ENCODE measurements at regions not wholly inside any gene's neighbourhood (a gene's known extent, or its start where the extent isn't known, plus 50 kb on each side); places are given as distances from the start of the nearest gene placed in this dataset.
"Not testable (repeated sequence)": the region's sequence is repeated elsewhere in the genome, so short reads cannot be mapped to it uniquely, and the experiment has no call there.

DNA sequence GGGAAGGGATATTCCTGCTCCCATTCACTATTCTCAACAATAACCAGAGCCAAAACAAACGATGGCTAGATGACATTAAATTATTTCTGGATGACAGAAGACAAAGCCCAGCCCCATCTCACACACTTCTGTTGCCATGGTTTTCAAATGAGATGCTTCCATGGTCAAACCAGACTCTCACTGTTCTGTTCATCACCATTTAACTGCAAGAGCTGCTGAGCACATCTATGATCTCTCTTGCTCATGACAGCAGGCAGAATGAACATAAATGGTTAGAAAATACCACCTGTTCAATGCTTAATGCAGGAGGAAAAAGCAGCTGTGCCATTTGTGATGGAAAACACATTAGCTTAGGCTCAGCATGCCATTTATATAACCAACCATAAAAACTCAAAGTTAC lies 758.6 kb upstream of the ZWINT start:
- DNase-seq = no peak

DNA sequence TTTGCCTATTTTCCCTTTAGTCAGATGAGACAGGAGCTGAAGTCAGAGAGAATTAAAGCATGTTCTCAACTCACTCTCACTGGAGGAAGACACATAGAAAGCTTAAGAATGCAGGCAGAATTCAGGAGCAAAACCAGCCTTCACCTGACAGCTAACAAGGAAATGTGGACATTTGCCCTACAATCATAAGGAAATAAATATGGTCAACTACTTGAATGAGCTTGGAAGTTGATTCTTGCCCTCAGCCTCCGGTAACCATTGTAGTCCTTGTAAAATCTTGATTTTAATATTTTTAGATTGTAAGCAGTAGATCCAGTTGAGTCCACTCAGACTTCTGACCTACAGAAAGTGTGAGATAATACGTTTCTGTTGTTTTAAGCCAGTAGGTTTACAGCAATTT lies 752.5 kb upstream of the ZWINT start:
- DNase-seq = no peak

DNA sequence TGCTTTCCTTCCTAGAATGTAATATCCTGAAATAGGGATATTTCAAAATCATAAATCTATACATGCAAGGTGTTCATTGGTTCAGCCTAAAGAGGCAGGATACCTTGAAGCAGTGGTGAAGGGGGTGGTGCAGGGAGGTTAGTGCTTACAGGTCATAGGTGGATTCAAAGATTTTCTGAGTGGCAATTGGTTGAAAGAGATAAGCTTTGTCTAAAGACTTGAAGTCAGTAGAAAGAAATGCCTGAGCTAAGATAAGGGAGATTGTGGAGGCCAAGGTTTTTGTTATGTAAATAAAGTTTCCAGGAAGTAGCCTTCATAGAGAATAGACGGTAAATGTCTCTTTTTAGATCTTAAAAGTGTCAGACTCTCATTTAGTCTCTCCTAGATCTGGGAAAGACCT lies 741.2 kb upstream of the ZWINT start:
- DNase-seq = no peak

DNA sequence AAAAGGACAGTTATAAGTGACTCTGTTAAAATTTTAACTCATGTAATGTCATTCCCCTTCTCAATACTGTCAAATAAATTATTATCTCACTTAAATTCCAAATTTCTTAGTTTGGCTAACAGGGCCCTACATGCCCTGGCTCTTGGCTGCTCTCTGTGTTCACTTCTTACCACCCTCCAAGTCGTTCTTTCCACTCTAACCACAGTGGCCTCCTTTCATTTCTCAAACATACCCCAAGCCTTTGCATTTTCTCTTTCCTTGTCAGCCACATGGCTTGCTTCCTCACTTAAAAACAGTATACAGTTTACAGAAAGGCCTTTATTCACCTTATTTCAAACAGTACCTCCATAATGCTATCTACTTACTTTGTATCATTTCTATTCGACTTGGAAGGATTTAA lies 737.1 kb upstream of the ZWINT start:
- no peak for DNase-seq

DNA sequence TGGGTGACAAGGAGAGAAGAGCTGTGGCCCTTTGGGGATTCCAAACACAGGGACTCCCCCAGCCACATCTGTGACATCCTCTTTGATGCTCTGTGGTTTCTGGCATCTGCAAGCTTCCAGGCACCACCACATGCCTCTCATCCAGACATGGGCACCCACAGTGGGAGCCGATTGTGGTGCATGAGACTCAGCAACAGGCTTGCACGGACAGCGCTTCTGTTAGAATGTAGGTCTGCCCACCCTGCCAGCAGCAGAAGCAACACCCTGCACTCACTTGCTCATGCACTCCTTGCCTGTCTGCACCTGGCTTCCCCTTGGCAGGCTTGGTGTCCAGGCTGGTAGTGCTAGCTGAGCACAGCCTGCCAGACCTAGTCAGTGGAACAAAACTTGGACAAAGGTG lies 735.0 kb upstream of the ZWINT start:
- no peak for DNase-seq

DNA sequence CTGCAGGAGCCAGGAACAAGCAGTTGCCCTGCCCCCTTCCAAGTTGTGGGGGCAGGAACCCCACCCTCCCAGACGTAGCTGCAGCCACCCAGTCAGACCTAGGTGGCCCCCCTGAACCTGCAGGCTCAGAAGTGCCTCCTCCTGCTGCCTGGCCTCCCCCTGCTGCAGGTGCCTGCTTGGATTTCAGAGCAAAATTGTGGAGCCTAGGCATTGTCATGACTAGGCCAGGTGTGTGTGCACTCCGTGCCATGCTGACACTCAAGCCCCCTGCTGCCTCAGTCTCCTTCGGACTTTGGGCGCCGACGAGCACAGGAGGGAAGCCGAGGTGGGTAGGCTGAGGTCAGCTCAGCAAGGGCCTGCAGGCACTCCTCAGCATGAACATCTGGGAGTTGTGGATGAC lies 733.9 kb upstream of the ZWINT start:
- no peak for DNase-seq

DNA sequence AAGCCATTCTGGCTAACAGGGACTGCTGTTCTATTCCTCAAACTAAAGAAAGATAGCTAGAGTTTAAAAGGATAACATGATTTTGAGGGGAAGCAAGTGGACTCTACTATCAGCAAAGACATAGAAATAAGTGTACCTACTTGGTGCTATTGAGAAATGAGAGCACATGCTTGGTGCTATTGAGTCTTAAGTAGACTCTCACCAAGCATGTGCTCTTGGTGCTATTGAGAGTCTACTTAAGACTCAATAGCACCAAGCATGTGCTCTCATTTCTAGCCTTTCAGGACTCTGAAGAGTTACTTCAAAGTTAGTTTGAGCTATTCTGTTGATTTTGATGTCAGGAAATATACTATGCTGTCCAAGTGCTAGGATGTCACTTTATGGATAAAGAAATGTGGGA lies 733.0 kb upstream of the ZWINT start:
- no peak for DNase-seq

DNA sequence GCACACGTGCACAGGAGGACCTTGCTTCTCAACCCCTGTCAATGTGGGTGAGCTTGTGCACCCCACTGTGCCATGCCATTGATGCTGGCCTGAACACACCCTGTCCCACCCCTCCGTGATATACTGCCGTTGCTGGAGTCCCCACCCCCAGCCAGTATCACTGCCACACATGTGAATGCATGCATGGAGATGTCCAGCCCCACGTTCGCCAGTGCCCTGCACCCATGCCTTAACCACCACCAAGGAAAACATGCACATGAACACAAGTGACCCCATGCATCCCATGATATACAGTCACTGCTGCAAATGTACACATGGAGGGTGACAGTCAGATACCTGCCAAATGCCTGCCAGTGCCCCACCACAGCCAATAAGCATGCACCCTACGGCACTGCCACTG lies 692.5 kb upstream of the ZWINT start:
- DNase-seq = no peak

DNA sequence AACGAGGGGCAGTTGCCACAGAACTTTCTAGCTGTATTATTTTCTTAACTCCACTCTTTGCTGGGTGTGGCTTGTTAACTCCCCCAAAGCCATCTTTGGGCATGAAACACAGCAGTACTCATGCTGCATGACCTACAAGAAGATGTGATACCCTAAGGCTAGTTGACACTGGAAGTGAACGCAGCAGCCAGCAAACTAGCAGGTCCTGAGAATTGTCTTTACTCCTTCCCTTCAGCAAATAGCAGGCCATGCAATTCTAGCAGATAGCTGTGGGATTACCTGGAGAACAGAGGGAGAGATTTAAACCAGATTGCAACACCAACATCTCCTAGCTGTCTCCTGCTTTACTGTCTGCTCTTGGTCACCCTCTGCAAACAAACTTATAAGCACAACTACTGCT lies 688.0 kb upstream of the ZWINT start:
- DNase-seq = no peak

DNA sequence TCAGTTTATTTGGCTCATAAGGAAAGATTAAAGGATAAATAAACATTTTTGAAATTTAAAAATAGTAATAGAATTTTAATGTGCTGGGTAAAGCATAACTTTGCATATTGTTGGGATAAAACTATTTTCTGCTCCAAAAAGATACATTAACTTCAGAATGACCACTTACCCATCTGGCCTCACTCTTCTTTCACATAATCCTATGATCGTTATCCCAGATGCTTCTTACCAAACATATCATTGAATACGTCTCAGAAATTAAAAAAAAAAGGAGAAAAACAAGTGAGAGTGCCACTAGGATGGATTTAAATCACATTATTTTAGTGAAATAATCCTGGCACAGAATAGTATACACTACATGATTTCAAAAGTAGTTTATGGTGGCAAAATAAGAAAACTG lies 677.5 kb upstream of the ZWINT start:
- DNase-seq = no peak

DNA sequence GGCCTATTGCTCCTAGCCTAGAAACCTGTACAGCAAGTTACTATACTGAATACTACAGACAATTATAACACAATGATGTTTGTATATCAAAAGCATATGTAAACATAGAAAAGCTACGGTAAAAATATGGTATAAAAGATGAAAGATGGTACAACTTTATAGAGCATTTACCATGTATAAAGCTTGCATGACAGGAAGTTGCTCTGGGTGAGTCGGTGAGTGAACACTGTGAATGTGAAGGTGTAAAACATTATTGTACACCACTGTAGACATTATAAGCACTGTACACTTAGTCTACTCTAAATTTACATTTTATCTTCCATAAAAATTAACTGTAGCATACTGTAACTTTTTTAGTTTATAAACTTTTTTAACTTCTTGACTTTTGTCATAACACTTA lies 674.3 kb upstream of the ZWINT start:
- no peak for DNase-seq

DNA sequence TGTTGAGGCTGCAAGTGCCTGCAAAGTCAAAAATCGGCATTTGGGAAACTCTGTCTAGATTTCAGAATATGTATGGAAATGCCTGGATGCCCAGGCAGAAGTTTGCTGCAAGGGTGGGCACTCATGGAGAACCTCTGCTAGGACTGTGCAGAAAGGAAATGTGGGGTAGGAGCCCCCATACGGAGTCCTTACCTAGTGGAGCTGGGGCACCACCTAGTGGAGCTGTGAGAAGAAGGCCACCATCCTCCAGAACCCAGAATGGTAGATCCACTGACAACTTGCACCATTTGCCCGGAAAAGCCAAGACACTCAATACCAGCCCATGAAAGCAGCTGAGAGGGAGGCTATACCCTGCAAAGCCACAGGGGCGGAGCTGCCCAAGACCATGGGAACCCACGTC lies 671.2 kb upstream of the ZWINT start:
- DNase-seq = not testable (repeated sequence)

DNA sequence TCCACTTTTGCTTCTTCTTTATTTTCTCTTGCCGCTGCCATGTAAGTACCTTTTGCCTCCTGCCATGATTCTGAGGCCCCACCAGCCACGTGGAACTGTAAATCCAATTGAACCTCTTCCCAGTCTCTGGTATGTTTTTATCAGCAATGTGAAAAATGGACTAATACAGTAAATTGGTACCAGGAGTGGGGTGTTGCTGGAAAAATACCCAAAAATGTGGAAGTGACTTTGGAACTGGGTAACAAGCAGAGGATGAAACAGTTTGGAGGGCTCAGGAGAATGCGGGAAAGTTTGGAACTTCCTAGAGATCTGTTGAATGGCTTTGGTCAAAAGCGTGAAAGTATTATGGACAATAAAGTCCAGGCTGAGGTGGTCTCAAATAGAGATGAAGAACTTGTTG lies 670.3 kb upstream of the ZWINT start:
- DNase-seq = no peak

DNA sequence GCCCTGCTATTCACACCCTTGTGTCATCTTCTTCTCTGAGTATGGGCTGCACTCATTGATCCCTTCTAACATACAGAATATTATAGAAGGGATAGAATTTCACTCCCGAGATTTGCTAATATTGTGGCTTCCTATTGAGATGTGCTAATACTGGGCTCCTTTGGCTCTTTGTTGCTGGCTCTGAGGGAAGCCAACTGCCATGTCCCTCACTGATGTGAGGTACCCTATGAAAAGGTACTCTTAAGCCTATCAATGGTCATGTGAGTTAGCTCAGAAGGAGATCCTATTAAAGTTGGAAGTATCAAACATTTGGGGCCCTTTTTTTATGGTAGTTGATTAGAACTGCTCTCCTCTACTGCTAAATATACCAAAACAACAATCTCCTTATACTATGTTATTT lies 665.2 kb upstream of the ZWINT start:
- DNase-seq = no peak

DNA sequence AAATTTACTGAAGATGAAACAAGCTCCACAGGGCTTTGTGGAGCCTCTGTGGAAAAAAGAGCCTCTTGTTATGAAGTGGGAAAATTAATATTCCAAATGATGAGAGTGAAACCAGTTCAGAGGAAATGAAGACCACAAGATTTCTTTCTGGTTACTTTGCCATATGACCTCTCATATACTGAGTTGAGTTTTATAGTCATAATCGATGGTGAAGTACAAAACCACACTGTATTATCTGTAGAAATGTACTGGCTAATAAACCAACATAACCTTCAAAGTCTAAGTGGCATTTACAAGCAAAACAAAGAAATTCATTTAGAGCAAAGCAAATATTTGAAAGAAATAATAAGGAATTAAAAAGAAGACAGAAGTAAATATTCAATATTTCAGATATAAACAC lies 662.6 kb upstream of the ZWINT start:
- DNase-seq = no peak

DNA sequence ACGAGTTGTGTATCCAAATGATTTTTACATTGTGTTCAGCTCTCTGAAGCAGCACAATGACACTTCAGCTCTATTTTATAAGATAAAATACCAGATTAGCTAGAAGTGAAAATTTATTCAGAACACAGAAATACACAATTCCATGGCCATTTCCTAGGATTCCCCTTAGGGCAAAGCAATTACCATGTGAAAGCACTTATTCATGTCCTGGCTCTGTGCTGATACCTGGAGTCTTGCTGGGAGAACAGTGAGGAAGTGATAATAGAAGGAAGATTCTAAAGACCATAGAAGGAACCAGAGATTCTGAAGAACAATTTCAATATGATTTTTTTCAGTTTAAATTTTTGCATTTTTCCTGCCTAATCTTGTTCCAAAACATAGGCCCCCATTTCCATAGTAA lies 657.4 kb upstream of the ZWINT start:
- no peak for DNase-seq

DNA sequence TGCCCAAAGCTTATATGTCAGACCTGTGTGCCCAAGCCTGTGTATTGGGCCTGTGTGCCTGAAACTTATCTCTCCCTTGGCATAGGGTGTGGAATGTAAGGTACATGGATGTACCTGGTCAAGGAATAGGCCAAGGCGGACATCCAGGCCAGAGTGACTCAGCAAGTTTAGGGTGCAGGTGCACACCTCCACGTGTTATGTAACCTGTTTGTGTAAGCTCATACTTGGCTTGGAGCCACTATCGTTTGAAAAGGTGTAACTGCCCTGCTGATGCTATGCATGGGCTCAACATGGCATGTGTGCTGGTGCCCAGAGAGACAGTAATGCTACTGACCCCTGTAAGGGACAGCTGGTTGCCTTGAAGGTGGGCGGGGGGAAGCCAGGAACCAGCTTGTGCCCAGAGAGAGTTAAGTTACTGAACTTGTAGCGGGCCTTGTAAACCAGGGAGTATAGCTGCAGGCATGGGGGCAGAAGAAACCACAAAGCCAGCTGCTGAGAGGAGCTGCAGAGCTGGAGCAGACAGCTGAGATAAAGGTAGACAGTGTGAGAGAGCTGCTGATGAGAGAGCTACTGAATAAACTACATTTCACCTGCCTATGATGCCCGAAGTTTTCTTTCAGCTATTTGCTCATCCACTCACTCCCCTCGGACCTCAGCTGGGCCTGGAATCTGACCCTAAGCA lies 656.4 kb upstream of the ZWINT start:
- no peak for DNase-seq

DNA sequence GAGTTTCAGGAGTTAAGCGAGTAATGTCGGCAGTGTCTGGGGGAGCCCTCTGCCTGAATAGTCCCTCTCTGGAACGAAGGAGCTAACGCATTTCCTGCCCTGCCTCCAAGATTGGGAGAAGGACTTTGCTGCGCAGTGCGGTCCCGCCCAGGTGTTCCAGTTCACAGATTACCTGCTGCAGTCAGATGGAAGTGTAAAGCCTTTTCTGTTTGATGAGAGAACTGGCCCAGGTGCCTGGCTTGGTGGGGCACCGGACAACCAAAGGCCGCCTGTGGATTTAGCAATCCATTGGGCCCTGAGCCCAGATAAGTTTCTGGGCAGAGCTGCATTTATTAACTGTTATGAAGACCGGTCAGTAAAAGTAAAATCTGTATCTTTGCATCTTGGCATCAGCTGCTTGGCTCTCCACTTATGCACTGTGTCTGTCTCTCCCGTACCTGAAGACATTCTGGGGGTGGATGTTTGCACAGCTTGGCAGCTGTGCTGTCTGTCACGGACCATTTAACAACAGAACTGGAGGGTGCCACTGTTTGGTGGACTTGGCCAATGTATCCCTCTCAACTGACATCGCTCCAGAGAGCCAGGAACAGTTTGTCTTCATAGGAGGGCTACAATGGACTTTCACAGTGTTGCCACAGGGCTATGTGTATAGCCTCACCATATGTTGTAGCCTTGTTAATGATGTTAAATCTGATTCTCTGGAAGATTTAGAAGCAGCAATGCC lies 654.7 kb upstream of the ZWINT start:
- DNase-seq = no peak

DNA sequence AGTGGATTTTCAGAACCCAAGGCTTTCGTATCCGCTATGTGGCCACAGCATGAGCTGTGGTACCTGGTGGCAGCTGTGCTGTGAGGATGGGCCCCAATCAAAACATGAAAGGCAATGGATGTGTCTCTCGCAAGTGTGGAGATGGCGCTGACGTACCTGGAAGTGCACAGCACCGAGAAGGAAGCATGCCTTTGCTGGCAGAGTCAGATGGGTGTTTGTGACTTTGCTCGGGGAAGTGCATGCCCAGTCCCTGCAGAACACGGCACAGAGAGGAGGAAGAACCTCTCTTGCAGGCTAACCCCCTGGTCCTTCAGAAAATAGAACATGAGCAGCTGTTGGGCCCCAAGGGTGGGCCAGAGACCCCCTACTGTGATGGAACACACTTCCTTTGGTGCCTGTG lies 654.1 kb upstream of the ZWINT start:
- DNase-seq = no peak

DNA sequence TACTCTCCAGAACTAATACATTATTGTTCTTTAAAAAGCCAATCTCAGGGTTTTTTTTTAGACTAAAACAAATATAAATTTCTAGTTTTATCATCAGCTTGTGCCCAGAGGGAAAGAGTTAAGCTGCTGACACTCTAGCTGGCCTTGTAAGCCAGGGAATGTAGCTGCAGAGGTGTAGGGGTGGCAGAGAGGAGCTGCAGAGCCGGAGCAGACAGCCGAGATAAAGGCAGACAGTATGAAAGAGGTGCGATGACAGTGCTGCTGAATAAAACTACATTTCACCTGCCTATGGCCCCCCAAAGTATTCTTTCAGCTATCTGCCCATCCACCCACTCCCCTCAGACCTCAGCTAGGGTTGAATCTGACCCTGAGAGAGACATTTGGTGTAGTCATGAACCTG lies 653.7 kb upstream of the ZWINT start:
- DNase-seq = no peak

DNA sequence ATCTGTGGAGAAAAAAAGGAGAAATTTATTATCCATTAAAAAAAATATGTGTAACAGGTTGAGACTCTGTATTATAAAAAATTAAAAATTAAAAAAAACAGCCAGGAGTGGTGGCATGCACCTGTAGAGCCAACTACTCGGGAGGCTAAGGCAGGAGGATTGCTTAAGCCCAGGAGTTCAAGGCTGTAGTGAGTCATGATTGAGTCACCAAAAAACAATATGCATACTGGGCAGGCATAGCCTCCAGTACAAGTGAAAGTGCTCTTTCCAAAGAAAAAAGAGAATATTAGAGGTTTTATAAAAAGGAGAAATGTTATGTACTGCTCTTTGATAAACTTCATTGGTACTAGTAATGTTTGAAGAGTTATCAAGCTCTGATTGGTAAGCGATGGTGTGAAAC lies 647.1 kb upstream of the ZWINT start:
- no peak for DNase-seq

DNA sequence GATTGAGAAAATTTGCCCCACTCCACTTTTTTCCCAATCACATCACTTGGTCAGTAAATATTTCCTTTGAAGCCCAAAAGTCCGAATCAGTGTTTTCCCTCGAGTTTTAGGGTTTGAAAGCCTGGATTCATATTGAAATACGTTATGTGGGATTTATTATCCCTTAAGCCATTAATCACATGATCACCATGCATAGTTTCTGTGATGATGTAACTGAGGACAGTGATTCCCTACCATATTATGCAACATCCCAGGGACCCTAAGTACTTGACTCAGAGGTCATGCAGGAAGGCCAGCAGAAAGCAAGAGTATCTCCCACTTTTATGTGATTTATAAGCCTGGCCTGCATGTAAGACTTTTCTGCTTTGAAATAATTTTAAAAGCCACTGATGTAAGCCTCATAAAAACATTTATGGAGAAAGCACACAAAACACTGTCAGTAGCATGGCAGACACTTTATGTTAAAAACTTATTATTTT lies 630.6 kb upstream of the ZWINT start:
- no peak for DNase-seq

DNA sequence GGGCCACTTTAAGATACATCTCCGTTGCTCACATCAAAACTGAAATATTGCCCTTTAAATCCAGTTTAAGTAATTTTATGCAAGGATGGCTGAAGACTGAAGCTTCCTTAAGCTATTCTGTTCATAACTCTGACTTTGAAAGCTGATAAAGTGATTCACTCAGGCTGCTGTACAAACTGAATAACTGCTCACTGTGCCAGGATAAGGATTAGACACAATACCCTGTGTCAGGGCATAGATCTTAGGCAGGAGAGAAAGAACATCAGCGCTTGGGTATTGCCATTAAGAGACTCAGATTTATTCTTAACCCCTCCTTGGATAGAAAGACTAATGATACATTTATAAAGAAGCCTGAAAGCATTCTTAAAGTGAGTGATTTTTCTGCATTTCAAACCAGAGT lies 614.5 kb upstream of the ZWINT start:
- DNase-seq = no peak

DNA sequence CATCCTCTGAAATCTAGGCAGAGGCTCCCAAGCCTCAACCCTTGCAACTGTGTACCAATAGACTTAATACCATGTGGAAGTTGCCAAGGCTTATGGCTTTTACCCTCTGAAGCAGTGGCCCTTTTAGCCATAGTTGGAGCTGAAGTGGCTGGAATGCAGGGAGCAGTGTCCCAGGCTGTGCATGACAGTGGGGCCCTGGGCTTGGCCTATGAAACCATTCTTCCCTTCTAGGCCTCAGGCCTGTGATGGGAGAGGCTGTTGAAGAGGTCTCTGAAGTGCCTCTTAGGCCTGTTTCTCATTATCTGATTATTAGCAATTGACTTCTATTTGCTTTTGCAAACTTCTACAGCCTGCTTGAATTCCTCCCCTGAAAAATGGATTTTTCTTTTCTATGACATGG lies 612.7 kb upstream of the ZWINT start:
- DNase-seq = no peak

DNA sequence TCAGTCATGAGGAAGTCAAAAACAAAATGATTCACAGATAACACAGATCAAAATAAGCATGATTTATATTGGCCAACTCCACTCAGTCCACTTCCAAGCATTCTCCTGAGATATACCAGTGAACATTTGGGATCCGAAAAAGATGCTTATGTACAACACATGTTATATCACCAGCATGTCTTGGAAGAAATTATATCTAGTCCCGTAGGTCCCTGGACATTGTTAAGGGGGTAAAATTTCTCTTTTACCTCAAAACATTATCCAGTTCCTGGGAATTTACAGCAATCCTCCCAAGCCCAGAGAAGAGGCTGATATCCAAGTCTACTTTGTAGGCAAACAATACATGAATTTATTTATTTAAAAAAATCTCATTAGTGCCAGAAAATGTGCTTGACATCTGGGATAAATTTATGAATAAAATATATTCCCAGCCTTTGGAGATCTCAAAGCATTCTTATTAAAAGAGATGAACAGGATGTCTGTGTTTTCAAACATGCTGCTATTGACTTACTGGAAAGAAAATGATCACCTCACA lies 582.2 kb upstream of the ZWINT start:
- no peak for DNase-seq
